ENCODE measurements at regions not wholly inside any gene's neighbourhood (a gene's known extent, or its start where the extent isn't known, plus 50 kb on each side); places are given as distances from the start of the nearest gene placed in this dataset.

DNA sequence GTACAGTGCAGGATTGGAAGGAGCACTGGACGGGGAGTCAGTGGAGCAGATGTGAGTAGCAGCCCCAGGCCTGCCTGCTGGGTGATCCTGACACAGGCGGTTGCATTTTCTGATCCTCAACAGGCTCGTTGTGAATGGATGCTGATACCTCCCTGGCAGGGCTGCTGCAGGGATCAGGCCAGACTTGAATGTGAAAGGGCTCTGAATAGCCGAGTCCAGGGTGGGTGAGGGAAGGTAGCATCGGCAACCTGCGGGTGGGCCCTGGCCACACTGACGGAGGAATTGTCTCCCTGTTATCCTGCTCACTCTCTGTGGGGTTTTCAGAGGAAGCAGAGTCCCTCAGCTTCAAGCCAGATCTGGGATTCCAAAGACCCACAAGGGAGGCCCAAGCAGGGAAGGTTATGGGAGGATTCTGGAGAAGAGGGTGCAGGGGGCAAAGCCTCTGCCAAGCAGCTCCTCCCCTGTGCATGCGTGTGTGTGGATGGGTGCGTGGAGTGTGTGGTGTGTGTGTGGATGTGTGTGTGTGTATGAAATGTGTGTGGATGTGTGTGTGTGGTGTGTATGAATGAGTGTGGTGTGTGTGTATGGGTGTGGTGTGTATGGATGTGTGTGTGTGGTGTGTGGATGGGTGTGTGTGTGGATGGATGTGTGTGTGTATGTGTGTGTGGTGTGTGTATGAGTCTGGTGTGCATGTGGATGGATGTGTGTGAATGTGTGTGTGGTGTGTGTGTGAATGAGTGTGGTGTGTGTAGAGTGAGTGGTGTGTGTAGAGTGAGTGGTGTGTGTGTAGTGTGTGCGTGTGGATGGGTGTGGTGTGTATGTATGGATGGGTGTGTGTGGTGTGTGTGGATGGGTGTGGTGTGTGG is 100.3 kb downstream of the UBIAD1 start (continued):
- TF ChIP-seq, protein P1, sequence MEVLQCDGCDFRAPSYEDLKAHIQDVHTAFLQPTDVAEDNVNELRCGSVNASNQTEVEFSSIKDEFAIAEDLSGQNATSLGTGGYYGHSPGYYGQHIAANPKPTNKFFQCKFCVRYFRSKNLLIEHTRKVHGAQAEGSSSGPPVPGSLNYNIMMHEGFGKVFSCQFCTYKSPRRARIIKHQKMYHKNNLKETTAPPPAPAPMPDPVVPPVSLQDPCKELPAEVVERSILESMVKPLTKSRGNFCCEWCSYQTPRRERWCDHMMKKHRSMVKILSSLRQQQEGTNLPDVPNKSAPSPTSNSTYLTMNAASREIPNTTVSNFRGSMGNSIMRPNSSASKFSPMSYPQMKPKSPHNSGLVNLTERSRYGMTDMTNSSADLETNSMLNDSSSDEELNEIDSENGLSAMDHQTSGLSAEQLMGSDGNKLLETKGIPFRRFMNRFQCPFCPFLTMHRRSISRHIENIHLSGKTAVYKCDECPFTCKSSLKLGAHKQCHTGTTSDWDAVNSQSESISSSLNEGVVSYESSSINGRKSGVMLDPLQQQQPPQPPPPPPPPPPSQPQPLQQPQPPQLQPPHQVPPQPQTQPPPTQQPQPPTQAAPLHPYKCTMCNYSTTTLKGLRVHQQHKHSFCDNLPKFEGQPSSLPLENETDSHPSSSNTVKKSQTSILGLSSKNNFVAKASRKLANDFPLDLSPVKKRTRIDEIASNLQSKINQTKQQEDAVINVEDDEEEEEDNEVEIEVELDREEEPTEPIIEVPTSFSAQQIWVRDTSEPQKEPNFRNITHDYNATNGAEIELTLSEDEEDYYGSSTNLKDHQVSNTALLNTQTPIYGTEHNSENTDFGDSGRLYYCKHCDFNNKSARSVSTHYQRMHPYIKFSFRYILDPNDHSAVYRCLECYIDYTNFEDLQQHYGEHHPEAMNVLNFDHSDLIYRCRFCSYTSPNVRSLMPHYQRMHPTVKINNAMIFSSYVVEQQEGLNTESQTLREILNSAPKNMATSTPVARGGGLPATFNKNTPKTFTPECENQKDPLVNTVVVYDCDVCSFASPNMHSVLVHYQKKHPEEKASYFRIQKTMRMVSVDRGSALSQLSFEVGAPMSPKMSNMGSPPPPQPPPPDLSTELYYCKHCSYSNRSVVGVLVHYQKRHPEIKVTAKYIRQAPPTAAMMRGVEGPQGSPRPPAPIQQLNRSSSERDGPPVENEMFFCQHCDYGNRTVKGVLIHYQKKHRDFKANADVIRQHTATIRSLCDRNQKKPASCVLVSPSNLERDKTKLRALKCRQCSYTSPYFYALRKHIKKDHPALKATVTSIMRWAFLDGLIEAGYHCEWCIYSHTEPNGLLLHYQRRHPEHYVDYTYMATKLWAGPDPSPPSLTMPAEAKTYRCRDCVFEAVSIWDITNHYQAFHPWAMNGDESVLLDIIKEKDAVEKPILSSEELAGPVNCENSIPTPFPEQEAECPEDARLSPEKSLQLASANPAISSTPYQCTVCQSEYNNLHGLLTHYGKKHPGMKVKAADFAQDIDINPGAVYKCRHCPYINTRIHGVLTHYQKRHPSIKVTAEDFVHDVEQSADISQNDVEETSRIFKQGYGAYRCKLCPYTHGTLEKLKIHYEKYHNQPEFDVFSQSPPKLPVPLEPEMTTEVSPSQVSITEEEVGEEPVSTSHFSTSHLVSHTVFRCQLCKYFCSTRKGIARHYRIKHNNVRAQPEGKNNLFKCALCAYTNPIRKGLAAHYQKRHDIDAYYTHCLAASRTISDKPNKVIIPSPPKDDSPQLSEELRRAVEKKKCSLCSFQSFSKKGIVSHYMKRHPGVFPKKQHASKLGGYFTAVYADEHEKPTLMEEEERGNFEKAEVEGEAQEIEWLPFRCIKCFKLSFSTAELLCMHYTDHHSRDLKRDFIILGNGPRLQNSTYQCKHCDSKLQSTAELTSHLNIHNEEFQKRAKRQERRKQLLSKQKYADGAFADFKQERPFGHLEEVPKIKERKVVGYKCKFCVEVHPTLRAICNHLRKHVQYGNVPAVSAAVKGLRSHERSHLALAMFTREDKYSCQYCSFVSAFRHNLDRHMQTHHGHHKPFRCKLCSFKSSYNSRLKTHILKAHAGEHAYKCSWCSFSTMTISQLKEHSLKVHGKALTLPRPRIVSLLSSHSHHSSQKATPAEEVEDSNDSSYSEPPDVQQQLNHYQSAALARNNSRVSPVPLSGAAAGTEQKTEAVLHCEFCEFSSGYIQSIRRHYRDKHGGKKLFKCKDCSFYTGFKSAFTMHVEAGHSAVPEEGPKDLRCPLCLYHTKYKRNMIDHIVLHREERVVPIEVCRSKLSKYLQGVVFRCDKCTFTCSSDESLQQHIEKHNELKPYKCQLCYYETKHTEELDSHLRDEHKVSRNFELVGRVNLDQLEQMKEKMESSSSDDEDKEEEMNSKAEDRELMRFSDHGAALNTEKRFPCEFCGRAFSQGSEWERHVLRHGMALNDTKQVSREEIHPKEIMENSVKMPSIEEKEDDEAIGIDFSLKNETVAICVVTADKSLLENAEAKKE (CRISPR knock-in tag; IDR thresholded peaks at IDR 0.05), result no peak
- no peak for TF ChIP-seq JUNB (IDR thresholded peaks at IDR 0.05; ENCODE audit: unreplicated experiment)

DNA sequence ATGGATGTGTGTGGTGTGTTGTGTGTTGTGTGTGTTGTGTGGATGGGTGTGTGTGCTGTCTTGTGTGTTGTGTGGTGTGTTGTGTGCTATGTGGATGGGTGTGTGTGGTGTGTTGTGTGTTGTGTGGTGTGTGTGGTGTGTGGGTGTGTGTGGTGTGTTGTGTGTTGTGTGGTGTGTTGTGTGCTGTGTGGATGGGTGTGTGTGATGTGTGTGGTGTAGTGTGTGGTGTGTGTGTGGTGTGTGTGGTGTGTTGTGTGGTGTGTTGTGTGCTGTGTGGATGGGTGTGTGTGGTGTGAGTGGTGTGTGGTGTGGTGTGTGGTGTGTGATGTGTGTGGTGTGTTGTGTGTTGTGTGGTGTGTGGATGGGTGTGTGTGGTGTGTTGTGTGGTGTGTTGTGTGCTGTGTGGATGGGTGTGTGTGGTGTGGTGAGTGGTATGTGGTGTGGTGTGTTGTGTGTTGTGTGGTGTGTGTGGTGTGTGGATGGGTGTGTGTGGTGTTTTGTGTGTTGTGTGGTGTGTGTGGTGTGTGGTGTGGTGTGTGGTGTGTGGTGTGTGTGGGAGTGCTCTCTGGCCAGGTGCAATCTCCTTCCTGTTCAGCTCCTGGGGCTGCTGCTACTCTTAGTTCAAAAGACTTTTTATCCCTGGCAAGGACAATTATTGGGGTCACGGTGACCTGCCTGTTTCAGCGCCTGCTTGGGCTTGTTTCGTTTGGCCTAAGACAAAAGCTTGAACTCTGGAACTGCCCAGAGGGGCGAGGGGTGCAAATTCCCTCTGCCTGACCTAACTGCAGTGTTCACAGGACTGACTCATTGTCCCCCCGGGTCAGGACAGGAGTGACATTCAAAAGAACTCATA is 101.1 kb downstream of the UBIAD1 start:
- Histone ChIP-seq H2AFZ (no peak overlapping the region), H3K79me2 (replicated peaks; ENCODE audit: insufficient read depth) (no peaks in the 10 kb centered on the region), H3K4me2 (no peak overlapping the region), H3K36me3 (ENCODE audit: insufficient read depth) (no peaks in the 10 kb centered on the region), H3F3A (replicated peaks; ENCODE audit: low read depth) (peaks cover 14% of the 10 kb centered on the region; the same call in 1 of the 2 replicates), H3K27me3 (ENCODE audit: insufficient read depth) (no peaks in the 10 kb centered on the region), H3K27ac (ENCODE audit: low read depth) (no peak overlapping the region), H3K4me3 (no peak overlapping the region), H3K4me1 (ENCODE audit: insufficient read depth) (peaks cover 4% of the 10 kb centered on the region; the same call in 1 of the 2 replicates), H3K9me2 (ENCODE audit: insufficient read depth) (no peaks in the 10 kb centered on the region), H4K20me1 (replicated peaks; ENCODE audit: insufficient read depth) (no peaks in the 10 kb centered on the region)
- Mint-ChIP-seq H3K27me3 (ENCODE audit: insufficient read depth, low read depth, poor library complexity) (peaks cover 10% of the 10 kb centered on the region), H3K36me3 (ENCODE audit: low read depth) (no peaks in the 10 kb centered on the region), H3K9me3 (no peaks in the 10 kb centered on the region; the same call in 2 of the 3 replicates), H3K4me1 (peaks cover 17% of the 10 kb centered on the region), H3K4me3 (no peak overlapping the region), H3K27ac (peak overlapping the region; percentile 19; the same call in 1 of the 2 replicates)
- ATAC-seq (no peak), DNase-seq (ENCODE audit: low spot score) (no peak)
- TF ChIP-seq, protein P1 (CRISPR knock-in tag; IDR thresholded peaks at IDR 0.05), result no peak
- TF ChIP-seq CREB1 (CRISPR knock-in tag; IDR thresholded peaks at IDR 0.05; ENCODE audit: low read depth), result no peak
- TF ChIP-seq, protein P2, sequence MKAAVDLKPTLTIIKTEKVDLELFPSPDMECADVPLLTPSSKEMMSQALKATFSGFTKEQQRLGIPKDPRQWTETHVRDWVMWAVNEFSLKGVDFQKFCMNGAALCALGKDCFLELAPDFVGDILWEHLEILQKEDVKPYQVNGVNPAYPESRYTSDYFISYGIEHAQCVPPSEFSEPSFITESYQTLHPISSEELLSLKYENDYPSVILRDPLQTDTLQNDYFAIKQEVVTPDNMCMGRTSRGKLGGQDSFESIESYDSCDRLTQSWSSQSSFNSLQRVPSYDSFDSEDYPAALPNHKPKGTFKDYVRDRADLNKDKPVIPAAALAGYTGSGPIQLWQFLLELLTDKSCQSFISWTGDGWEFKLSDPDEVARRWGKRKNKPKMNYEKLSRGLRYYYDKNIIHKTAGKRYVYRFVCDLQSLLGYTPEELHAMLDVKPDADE (IDR thresholded peaks at IDR 0.05), result no peak
- no peak for TF ChIP-seq STAT1 (IDR thresholded peaks at IDR 0.05; ENCODE audit: unreplicated experiment)
- TF ChIP-seq JUNB (IDR thresholded peaks at IDR 0.05; ENCODE audit: unreplicated experiment), result no peak

All from GM23338 (cell line).